Liver (tissue), 8 donors: ENCODE measurements at regions not wholly inside any gene's neighbourhood (a gene's known extent, or its start where the extent isn't known, plus 50 kb on each side); places are given as distances from the start of the nearest gene placed in this dataset.

ENCODE experiments used
- DNase-seq: peaks from one replicate; pipeline ENCODE4 v3.0.0-alpha.2; 2017; ENCODE audit warnings: low spot score
- H3K27ac ChIP-seq, 2 donors: one replicate each; pipeline ENCODE4 v1.7.0; 2013; ENCODE audit warnings: inconsistent platforms in 2 of 2, low read length in 2 of 2, control low read depth in 1 of 2, low read depth in 1 of 2, mild to moderate bottlenecking in 1 of 2
- H3K27me3 ChIP-seq, 4 donors: one replicate each; pipeline versions ENCODE4 v1.6.1 to v1.7.0; 2013; ENCODE audit warnings: low read length in 3 of 4, inconsistent platforms in 1 of 4, mild to moderate bottlenecking in 1 of 4, moderate library complexity in 1 of 4; ENCODE audit not compliant: control insufficient read depth in 4 of 4, insufficient read depth in 4 of 4
- H3K36me3 ChIP-seq, 4 donors: one replicate each; pipeline versions ENCODE4 v1.6.1 to v1.7.0; 2013; ENCODE audit warnings: low read length in 3 of 4, mild to moderate bottlenecking in 3 of 4, low read depth in 1 of 4, moderate library complexity in 1 of 4; ENCODE audit not compliant: control insufficient read depth in 4 of 4, insufficient read depth in 3 of 4
- H3K4me1 ChIP-seq, 4 donors: one replicate each; pipeline versions ENCODE4 v1.6.1 to v1.7.0; 2013; ENCODE audit warnings: low read length in 3 of 4, mild to moderate bottlenecking in 3 of 4, moderate library complexity in 1 of 4; ENCODE audit not compliant: control insufficient read depth in 4 of 4, insufficient read depth in 4 of 4
- H3K4me3 ChIP-seq, 3 donors: one replicate each; pipeline versions ENCODE4 v1.6.1 to v1.7.0; 2013; ENCODE audit warnings: low read length in 3 of 3, control low read depth in 1 of 3, low read depth in 1 of 3, mild to moderate bottlenecking in 1 of 3
- H3K9ac ChIP-seq, 2 donors: one replicate each; pipeline ENCODE4 v1.7.0; 2013; ENCODE audit warnings: low read length in 2 of 2, mild to moderate bottlenecking in 2 of 2, moderate library complexity in 2 of 2, control low read depth in 1 of 2, low read depth in 1 of 2
- H3K9me3 ChIP-seq, 4 donors: one replicate each; pipeline versions ENCODE4 v1.6.1 to v1.7.0; 2013; ENCODE audit warnings: low read length in 3 of 4; ENCODE audit not compliant: control insufficient read depth in 4 of 4
- EGR1 ChIP-seq, 2 donors: IDR thresholded peaks; 2 replicates each; pipeline ENCODE4 v1.6.1; 2016 to 2018; ENCODE audit warnings: antibody characterized with exemption in 2 of 2, low read depth in 2 of 2
- FOXA1 ChIP-seq: IDR thresholded peaks from 2 replicates; pipeline ENCODE4 v1.6.1; 2016; ENCODE audit warnings: antibody characterized with exemption
- FOXA2 ChIP-seq: IDR thresholded peaks from 2 replicates; pipeline ENCODE4 v1.6.1; 2016; ENCODE audit warnings: antibody characterized with exemption
- GABPA ChIP-seq, 2 donors: IDR thresholded peaks in 1 of 2; conservative IDR thresholded peaks in 1 of 2; 2 replicates each; pipeline ENCODE4 v1.6.1; 2016; ENCODE audit warnings: antibody characterized with exemption in 2 of 2, mild to moderate bottlenecking in 1 of 2, moderate library complexity in 1 of 2
- HNF4A ChIP-seq, 2 donors: conservative IDR thresholded peaks; 2 replicates each; pipeline ENCODE4 v1.6.1; 2016; ENCODE audit warnings: antibody characterized with exemption in 2 of 2, mild to moderate bottlenecking in 2 of 2
- HNF4G ChIP-seq: IDR thresholded peaks from 2 replicates; pipeline ENCODE4 v1.6.1; 2016; ENCODE audit warnings: antibody characterized with exemption
- JUND ChIP-seq, 2 donors: IDR thresholded peaks; 2 replicates each; pipeline ENCODE4 v1.6.1; 2016; ENCODE audit warnings: antibody characterized with exemption in 2 of 2
- NR2F2 ChIP-seq: IDR thresholded peaks from 2 replicates; pipeline ENCODE4 v1.6.1; 2016; ENCODE audit warnings: antibody characterized with exemption
- RAD21 ChIP-seq, 2 donors: IDR thresholded peaks; 2 replicates each; pipeline ENCODE4 v1.6.1; 2016; ENCODE audit warnings: antibody characterized with exemption in 2 of 2, mild to moderate bottlenecking in 2 of 2
- RXRA ChIP-seq, 2 donors: IDR thresholded peaks; 2 replicates each; pipeline ENCODE4 v1.6.1; 2017 to 2018; ENCODE audit warnings: antibody characterized with exemption in 2 of 2, mild to moderate bottlenecking in 1 of 2
- SP1 ChIP-seq: IDR thresholded peaks from 2 replicates; pipeline ENCODE4 v1.6.1; 2018; ENCODE audit warnings: antibody characterized with exemption, mild to moderate bottlenecking
- TAF1 ChIP-seq: conservative IDR thresholded peaks from 2 replicates; pipeline ENCODE4 v1.6.1; 2016; ENCODE audit warnings: antibody characterized with exemption, mild to moderate bottlenecking
- YY1 ChIP-seq: IDR thresholded peaks from 2 replicates; pipeline ENCODE4 v1.6.1; 2016; ENCODE audit warnings: antibody characterized with exemption, mild to moderate bottlenecking
- WGBS: extraction: QIAGEN DNeasy Blood & Tissue Kit; methylation state at CpG from one replicate; pipeline ENCODE4 v1.1.7; 2013; 5-methylcytosine and 5-hydroxymethylcytosine counted together
- TF ChIP-seq, protein P1 (sequence below): IDR thresholded peaks from 2 replicates; pipeline ENCODE4 v1.6.1; 2016; ENCODE audit warnings: antibody characterized with exemption
- TF ChIP-seq, protein P2 (sequence below): fragments of 150-350 bp; IDR thresholded peaks from 2 replicates; pipeline ENCODE4 v1.5.1; 2017; ENCODE audit warnings: improper control_type of control experiment, low read depth, low read length; ENCODE audit not compliant: missing input control
- TF ChIP-seq, protein P3 (sequence below): IDR thresholded peaks from 2 replicates; pipeline ENCODE4 v1.6.1; 2016; ENCODE audit warnings: antibody characterized with exemption
- TF ChIP-seq, protein P4 (sequence below): IDR thresholded peaks from 2 replicates; pipeline ENCODE4 v1.6.1; 2016; ENCODE audit warnings: antibody characterized with exemption, mild to moderate bottlenecking
- donor health status: healthy.
- donor health status: healthy.
- donor health status: healthy.
- donor health status: healthy.
- donor health status: healthy.

DNA sequence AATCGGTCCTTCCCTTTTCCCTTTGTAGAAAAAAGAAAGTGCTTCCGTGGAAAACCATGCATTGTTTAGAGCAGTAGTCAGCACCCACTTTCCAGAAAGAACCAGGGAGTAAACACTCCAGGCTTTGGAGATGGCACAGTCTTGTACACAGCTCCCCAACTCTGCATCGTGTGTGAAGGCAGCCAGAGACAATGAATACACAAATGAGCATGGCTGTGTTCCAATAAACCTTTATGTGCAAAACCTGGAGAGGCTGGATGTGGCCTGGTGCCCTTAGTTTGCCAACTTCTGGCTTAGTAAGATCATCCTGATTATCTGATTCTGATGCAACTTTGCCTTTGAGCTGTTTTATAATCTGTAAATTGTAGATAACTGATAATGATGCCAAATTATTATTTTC lies 463.4 kb upstream of the TMEM132C start:
- DNase-seq = no peak
- H3K27me3 ChIP-seq = peaks cover 0 to 2% (median 0%) of the 10 kb centered on the region in 4 donors
- no peaks in the 10 kb centered on the region for H3K36me3 ChIP-seq
- TF ChIP-seq RXRA (IDR thresholded peaks at IDR 0.05) (no peak), RAD21 (IDR thresholded peaks at IDR 0.05) (no peak), HNF4G (no peak), EGR1 (IDR thresholded peaks at IDR 0.05; ENCODE audit: low read depth in 2 of 2) (no peak), JUND (IDR thresholded peaks at IDR 0.05) (no peak), TAF1 (no peak), SP1 (no peak), GABPA (IDR thresholded peaks at IDR 0.05 in 1 of 2, conservative IDR thresholded peaks at IDR 0.05 in 1 of 2) (no peak), YY1 (no peak), FOXA2 (no peak), NR2F2 (no peak), HNF4A (conservative IDR thresholded peaks at IDR 0.05) (no peak)
- TF ChIP-seq, protein P1, sequence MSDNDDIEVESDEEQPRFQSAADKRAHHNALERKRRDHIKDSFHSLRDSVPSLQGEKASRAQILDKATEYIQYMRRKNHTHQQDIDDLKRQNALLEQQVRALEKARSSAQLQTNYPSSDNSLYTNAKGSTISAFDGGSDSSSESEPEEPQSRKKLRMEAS = no peak
- TF ChIP-seq, protein P2, sequence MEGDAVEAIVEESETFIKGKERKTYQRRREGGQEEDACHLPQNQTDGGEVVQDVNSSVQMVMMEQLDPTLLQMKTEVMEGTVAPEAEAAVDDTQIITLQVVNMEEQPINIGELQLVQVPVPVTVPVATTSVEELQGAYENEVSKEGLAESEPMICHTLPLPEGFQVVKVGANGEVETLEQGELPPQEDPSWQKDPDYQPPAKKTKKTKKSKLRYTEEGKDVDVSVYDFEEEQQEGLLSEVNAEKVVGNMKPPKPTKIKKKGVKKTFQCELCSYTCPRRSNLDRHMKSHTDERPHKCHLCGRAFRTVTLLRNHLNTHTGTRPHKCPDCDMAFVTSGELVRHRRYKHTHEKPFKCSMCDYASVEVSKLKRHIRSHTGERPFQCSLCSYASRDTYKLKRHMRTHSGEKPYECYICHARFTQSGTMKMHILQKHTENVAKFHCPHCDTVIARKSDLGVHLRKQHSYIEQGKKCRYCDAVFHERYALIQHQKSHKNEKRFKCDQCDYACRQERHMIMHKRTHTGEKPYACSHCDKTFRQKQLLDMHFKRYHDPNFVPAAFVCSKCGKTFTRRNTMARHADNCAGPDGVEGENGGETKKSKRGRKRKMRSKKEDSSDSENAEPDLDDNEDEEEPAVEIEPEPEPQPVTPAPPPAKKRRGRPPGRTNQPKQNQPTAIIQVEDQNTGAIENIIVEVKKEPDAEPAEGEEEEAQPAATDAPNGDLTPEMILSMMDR = no peak
- TF ChIP-seq, protein P3, sequence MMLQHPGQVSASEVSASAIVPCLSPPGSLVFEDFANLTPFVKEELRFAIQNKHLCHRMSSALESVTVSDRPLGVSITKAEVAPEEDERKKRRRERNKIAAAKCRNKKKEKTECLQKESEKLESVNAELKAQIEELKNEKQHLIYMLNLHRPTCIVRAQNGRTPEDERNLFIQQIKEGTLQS = no peak
- no peak overlapping the region for H3K27ac ChIP-seq
- H3K4me3 ChIP-seq = no peak overlapping the region
- H3K9me3 ChIP-seq = no peaks in the 10 kb centered on the region
- 57% methylated on average over 3 of the region's 3 CpGs for WGBS
- no peaks in the 10 kb centered on the region for H3K4me1 ChIP-seq
- H3K9ac ChIP-seq = no peak overlapping the region

DNA sequence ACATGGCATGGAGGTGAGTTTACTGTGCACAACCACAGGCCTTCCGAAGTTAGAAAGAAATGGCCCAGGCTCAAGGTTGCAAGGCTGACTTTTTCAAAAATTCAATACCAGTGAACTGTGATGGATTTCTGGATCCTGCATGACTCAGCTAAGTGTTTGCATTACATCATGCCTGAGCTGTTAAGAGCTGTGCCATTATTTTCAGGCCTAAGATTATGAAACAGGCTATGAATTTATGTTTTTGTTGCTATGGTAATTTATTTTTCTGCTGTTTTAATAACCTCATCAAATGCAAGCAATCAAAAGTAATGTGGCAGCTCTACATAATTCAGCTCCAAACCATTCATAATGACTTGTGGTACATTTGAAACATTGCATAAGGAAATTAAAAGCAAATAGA lies 457.7 kb upstream of the TMEM132C start:
- no peak overlapping the region for H3K9ac ChIP-seq

More for the DNA sequence above, 457.7 kb upstream of the TMEM132C start:
- Histone ChIP-seq H3K36me3 (no peaks in the 10 kb centered on the region), H3K9me3 (no peaks in the 10 kb centered on the region), H3K27me3 (peaks cover 0 to 5% (median 1%) of the 10 kb centered on the region in 4 donors), H3K4me3 (no peak overlapping the region), H3K27ac (no peak overlapping the region), H3K4me1 (no peaks in the 10 kb centered on the region)
- TF ChIP-seq, protein P3 = no peak
- TF ChIP-seq SP1 (no peak), HNF4A (conservative IDR thresholded peaks at IDR 0.05) (no peak), JUND (IDR thresholded peaks at IDR 0.05) (no peak), FOXA1 (no peak), HNF4G (no peak), TAF1 (no peak), NR2F2 (no peak)
- TF ChIP-seq, protein P2 = no peak
- TF ChIP-seq, protein P4, sequence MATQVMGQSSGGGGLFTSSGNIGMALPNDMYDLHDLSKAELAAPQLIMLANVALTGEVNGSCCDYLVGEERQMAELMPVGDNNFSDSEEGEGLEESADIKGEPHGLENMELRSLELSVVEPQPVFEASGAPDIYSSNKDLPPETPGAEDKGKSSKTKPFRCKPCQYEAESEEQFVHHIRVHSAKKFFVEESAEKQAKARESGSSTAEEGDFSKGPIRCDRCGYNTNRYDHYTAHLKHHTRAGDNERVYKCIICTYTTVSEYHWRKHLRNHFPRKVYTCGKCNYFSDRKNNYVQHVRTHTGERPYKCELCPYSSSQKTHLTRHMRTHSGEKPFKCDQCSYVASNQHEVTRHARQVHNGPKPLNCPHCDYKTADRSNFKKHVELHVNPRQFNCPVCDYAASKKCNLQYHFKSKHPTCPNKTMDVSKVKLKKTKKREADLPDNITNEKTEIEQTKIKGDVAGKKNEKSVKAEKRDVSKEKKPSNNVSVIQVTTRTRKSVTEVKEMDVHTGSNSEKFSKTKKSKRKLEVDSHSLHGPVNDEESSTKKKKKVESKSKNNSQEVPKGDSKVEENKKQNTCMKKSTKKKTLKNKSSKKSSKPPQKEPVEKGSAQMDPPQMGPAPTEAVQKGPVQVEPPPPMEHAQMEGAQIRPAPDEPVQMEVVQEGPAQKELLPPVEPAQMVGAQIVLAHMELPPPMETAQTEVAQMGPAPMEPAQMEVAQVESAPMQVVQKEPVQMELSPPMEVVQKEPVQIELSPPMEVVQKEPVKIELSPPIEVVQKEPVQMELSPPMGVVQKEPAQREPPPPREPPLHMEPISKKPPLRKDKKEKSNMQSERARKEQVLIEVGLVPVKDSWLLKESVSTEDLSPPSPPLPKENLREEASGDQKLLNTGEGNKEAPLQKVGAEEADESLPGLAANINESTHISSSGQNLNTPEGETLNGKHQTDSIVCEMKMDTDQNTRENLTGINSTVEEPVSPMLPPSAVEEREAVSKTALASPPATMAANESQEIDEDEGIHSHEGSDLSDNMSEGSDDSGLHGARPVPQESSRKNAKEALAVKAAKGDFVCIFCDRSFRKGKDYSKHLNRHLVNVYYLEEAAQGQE = no peak
- DNase-seq = no peak
- 37% methylated on average over 1 of the region's 1 CpG for WGBS
